ENCODE measurements at regions not wholly inside any gene's neighbourhood (a gene's known extent, or its start where the extent isn't known, plus 50 kb on each side); places are given as distances from the start of the nearest gene placed in this dataset.

GRCh38 chr3:181610973-181611265, 100.8 kb upstream of the SOX2 start:
- H3K9ac ChIP-seq (ENCODE audit: low read length), result no peak overlapping the region
- H3K36me3 ChIP-seq (ENCODE audit: low read length), result no peaks in the 10 kb centered on the region
- no peaks in the 10 kb centered on the region for H3F3A ChIP-seq (ENCODE audit: insufficient read depth)
- no peaks in the 10 kb centered on the region for H4K20me1 ChIP-seq (ENCODE audit: low read depth, low read length)
- no peaks in the 10 kb centered on the region for H3K9me2 ChIP-seq (replicated peaks; ENCODE audit: insufficient read depth, low read length)
- H3K27ac ChIP-seq (ENCODE audit: low read depth, low read length), result no peak overlapping the region
- H2AFZ ChIP-seq (ENCODE audit: low read depth, low read length, severe bottlenecking), result no peak overlapping the region
- H3K4me2 ChIP-seq (ENCODE audit: low read depth, low read length, poor library complexity, severe bottlenecking), result no peak overlapping the region
- no peaks in the 10 kb centered on the region for H3K79me2 ChIP-seq (ENCODE audit: insufficient read depth, low read length)
- TF ChIP-seq EZH2phosphoT487 (conservative IDR thresholded peaks at IDR 0.05; ENCODE audit: low read length), result no peak
- TF ChIP-seq, protein P1, sequence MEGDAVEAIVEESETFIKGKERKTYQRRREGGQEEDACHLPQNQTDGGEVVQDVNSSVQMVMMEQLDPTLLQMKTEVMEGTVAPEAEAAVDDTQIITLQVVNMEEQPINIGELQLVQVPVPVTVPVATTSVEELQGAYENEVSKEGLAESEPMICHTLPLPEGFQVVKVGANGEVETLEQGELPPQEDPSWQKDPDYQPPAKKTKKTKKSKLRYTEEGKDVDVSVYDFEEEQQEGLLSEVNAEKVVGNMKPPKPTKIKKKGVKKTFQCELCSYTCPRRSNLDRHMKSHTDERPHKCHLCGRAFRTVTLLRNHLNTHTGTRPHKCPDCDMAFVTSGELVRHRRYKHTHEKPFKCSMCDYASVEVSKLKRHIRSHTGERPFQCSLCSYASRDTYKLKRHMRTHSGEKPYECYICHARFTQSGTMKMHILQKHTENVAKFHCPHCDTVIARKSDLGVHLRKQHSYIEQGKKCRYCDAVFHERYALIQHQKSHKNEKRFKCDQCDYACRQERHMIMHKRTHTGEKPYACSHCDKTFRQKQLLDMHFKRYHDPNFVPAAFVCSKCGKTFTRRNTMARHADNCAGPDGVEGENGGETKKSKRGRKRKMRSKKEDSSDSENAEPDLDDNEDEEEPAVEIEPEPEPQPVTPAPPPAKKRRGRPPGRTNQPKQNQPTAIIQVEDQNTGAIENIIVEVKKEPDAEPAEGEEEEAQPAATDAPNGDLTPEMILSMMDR (IDR thresholded peaks at IDR 0.05; ENCODE audit: insufficient read depth, low read length, poor library complexity, severe bottlenecking), result no peak
- no peak overlapping the region for H3K4me3 ChIP-seq (ENCODE audit: insufficient read depth, low read length, poor library complexity, severe bottlenecking)
- H3K27me3 ChIP-seq (ENCODE audit: low read length), result no peaks in the 10 kb centered on the region
- H3K9me3 ChIP-seq (ENCODE audit: insufficient read depth, low read length), result no peaks in the 10 kb centered on the region

DNA sequence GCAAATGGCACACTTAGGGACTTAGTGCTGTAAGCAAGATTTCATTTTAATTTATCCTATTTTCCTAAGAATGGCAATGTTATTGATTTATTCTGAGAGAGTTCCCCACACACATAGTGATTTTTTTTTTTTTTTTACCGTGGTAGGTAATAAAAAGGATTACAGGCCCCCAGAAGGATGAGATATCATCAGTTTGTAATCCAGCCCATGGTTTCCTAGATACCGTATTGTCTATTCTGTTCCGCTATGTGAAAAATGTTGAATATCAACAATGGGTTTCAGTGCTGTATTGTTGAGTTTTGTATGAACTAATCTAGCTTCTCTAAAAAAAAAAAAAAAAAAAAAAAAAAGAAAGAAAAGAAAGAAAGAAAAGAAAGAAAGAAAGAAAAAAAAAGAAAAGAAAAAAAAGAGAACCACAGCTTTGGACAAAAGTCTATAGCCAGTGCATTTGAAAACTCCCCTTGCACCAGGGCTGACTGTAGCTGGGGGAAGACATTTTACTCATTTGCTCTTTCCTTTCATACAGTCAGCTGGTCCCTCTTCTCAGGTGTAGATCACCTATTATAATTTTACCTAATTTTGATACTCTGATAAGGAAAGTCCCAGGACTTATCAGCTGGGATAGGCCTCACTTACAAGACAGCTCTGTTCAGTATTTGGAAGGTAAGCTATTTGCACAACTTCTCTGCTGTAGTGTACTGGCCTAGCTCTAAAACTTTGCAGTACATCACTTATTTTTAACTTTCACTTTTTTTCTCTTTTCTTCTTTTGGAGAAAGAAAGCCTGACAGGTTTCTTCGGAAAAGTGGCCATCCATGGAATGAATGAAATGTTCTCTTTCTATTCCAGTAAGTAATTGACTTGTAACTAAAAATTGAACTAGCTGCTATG, 101.4 kb upstream of the SOX2 start:
- Histone ChIP-seq H3F3A (ENCODE audit: insufficient read depth) (no peaks in the 10 kb centered on the region), H2AFZ (ENCODE audit: low read depth, low read length, severe bottlenecking) (no peak overlapping the region), H3K9ac (ENCODE audit: low read length) (no peak overlapping the region), H3K27me3 (ENCODE audit: low read length) (no peaks in the 10 kb centered on the region), H4K20me1 (ENCODE audit: low read depth, low read length) (no peaks in the 10 kb centered on the region), H3K27ac (ENCODE audit: low read depth, low read length) (no peak overlapping the region), H3K9me2 (replicated peaks; ENCODE audit: insufficient read depth, low read length) (no peaks in the 10 kb centered on the region), H3K36me3 (ENCODE audit: low read length) (no peaks in the 10 kb centered on the region), H3K4me3 (ENCODE audit: insufficient read depth, low read length, poor library complexity, severe bottlenecking) (no peak overlapping the region), H3K4me2 (ENCODE audit: low read depth, low read length, poor library complexity, severe bottlenecking) (no peak overlapping the region), H3K9me3 (ENCODE audit: insufficient read depth, low read length) (no peaks in the 10 kb centered on the region), H3K79me2 (ENCODE audit: insufficient read depth, low read length) (no peaks in the 10 kb centered on the region)
- TF ChIP-seq, protein P1 (IDR thresholded peaks at IDR 0.05; ENCODE audit: insufficient read depth, low read length, poor library complexity, severe bottlenecking), result no peak
- TF ChIP-seq EZH2phosphoT487 (conservative IDR thresholded peaks at IDR 0.05; ENCODE audit: low read length), result no peak

- Histone ChIP-seq H3K9me3 (ENCODE audit: insufficient read depth, low read length) (no peaks in the 10 kb centered on the region), H3K9ac (ENCODE audit: low read length) (no peak overlapping the region), H3K27ac (ENCODE audit: low read depth, low read length) (no peak overlapping the region), H2AFZ (ENCODE audit: low read depth, low read length, severe bottlenecking) (no peak overlapping the region), H3K4me3 (ENCODE audit: insufficient read depth, low read length, poor library complexity, severe bottlenecking) (no peak overlapping the region), H3F3A (ENCODE audit: insufficient read depth) (no peaks in the 10 kb centered on the region), H3K4me2 (ENCODE audit: low read depth, low read length, poor library complexity, severe bottlenecking) (no peak overlapping the region), H3K36me3 (ENCODE audit: low read length) (no peaks in the 10 kb centered on the region), H3K27me3 (ENCODE audit: low read length) (no peaks in the 10 kb centered on the region), H3K9me2 (replicated peaks; ENCODE audit: insufficient read depth, low read length) (no peaks in the 10 kb centered on the region), H4K20me1 (ENCODE audit: low read depth, low read length) (no peaks in the 10 kb centered on the region), H3K79me2 (ENCODE audit: insufficient read depth, low read length) (no peaks in the 10 kb centered on the region)
- TF ChIP-seq, protein P1 (IDR thresholded peaks at IDR 0.05; ENCODE audit: insufficient read depth, low read length, poor library complexity, severe bottlenecking), result no peak
- no peak for TF ChIP-seq EZH2phosphoT487 (conservative IDR thresholded peaks at IDR 0.05; ENCODE audit: low read length)
These were observed 102.5 kb upstream of the SOX2 start for GRCh38 chr3:181609030-181609767.

Measured in SU-DHL-6 (cell line).